AG09309 (cell line): ENCODE measurements at regions not wholly inside any gene's neighbourhood (a gene's known extent, or its start where the extent isn't known, plus 50 kb on each side); places are given as distances from the start of the nearest gene placed in this dataset.

Source experiments
- DNase-seq: peaks from one replicate; pipeline ENCODE4 v3.0.0-alpha.2; 2010; ENCODE audit warnings: low read depth
- H3K4me3 ChIP-seq: 2 replicates; pipeline ENCODE4 v1.5.1; 2011; ENCODE audit warnings: mild to moderate bottlenecking, low read depth, low read length, moderate library complexity; ENCODE audit not compliant: control insufficient read depth
- CTCF ChIP-seq: IDR thresholded peaks from 2 replicates; pipeline ENCODE4 v1.5.1; 2011; ENCODE audit warnings: mild to moderate bottlenecking, low read depth, low read length, inconsistent platforms; ENCODE audit not compliant: insufficient read depth, control insufficient read depth; ENCODE audit errors: missing control alignments

DNA sequence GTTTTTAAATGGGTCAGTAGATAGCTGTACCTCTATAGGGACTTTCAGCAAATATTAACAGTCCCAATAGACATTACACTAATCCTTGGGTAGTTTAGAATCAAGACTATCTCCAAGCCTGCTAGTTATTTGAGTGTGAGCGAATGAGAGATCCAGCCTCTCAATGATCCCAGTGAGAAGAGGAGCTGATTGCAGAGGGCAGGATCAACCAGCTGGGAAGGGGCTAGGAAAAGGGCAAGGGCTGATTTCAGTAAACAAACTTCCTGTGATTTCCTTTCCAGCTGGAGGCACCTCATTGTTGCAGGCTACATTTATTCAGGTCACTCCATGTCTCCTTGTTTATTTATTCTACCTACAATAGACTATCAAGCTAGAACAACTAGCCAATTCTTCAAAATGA, 84.1 kb upstream of the CTNNA2 start:
- no peak for TF ChIP-seq CTCF
- DNase-seq = no peak

DNA sequence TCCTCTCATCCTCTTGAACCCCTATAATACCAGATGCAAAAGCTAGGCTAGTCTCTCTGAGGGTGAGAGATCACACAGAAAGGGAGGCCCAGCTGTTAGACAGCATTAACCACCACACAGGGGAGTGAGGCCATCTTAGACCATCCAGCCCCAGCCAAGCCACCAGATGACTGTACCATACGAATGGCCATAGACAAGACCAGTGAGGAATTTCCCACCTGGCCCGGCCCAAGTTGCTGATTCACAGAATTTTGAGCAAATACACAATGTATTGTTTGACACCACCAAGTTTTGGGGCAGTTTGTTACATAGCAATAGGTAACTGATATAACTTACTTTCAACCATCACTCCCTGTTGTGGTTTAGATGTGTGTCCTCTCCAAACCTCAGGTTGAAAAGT, 98.2 kb upstream of the CTNNA2 start:
- DNase-seq = no peak
- H3K4me3 ChIP-seq = no peak overlapping the region
- TF ChIP-seq CTCF = no peak

More for the DNA sequence above, 84.1 kb upstream of the CTNNA2 start:
- no peak overlapping the region for H3K4me3 ChIP-seq

DNA sequence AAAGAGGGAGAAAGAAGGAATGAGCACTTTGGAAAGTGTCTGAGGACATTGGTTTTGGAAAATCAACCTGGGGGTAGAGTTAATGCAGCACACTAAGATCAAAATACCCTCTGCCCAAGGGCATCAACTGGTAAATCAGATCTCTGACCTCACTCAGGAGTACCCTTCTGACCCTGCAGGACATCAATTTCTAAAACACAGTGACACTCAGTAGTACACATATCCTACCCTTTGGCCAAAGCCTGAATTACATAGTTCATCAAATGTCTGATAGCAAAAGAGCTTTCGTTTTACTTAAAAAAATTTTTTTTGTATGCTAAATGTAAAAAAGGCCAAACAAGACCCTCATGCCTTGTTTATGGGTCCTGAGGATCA, 118.4 kb upstream of the CTNNA2 start:
- no peak overlapping the region for H3K4me3 ChIP-seq

GRCh38 chr2:79393806-79394484, 118.9 kb upstream of the CTNNA2 start:
- no peak for TF ChIP-seq CTCF
- H3K4me3 ChIP-seq = no peak overlapping the region
- no peak for DNase-seq

More for the DNA sequence above, 118.4 kb upstream of the CTNNA2 start:
- TF ChIP-seq CTCF = no peak
- DNase-seq = no peak

DNA sequence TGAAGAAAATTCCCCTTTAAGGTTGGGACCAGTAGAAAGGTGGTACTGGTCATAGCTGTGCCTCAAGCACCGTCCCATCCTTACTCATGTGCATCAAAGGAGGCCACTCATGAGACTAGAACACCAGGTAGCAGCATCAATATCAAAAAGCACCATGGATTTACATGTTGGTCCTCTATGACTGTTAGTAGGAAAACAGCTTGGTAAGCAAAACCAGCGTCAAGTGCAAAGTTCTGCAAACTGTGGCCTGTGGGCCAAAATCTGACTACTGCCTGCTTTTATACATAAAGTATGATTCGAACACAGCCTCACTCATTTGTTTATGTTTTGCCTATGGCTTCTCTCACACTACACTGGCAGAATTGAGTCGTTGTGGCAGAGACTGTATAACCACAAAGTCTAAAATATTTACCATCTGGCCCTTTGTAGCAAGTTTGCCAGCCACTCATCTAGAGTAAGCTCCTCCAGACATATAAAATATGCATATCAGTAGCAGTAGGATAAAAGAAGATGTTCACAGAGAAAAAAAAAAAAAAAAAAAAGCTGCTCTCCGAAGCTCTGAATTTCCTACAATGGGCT, 119.7 kb upstream of the CTNNA2 start:
- no peak overlapping the region for H3K4me3 ChIP-seq
- TF ChIP-seq CTCF = no peak
- no peak for DNase-seq

DNA sequence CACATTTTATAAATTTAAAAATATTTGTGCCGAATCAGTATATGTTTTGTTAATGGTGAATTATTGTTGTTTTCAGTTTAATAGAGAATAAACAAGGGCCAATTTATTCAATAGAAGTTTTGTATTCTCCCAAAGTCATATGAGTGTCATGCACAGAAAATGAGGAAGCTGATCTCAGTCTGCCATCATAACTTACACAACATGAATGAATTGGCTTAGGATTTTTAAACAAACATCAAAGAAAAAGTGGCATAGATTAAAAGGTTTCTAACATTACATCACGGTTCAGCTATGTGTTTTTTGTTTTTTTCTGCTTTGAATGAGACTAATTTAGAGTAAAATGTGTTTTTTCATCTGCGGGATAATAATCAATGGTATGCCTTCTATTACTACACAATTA, 123.4 kb upstream of the CTNNA2 start:
- no peak for DNase-seq
- no peak for TF ChIP-seq CTCF
- H3K4me3 ChIP-seq = no peak overlapping the region

- no peak overlapping the region for H3K4me3 ChIP-seq
- TF ChIP-seq CTCF = no peak
- no peak for DNase-seq
These were observed 124.8 kb upstream of the CTNNA2 start for GRCh38 chr2:79388024-79388423.
